ENCODE measurements at regions not wholly inside any gene's neighbourhood (a gene's known extent, or its start where the extent isn't known, plus 50 kb on each side); places are given as distances from the start of the nearest gene placed in this dataset.
A peak's percentile ranks its signal among the peaks of the same experiment; 100 is the strongest.

GRCh38 chr18:62637807-62638687 lies 77.3 kb upstream of the PHLPP1 start:
- H3K9me3 ChIP-seq (replicated peaks; ENCODE audit: control insufficient read depth, insufficient read depth, low read depth, low read length): no peaks in the 10 kb centered on the region
- H4K20me1 ChIP-seq (replicated peaks; ENCODE audit: control insufficient read depth, insufficient read depth, low read length): no peaks in the 10 kb centered on the region
- FAIRE-seq (peak; percentile 82), DNase-seq (ENCODE audit: extremely low read depth in 1 of 4, low spot score in 3 of 4) (peak; percentile 69 to 71 (median 70)), ATAC-seq (peak; percentile 95)
- H3K4me3 ChIP-seq: no peak overlapping the region
- peaks cover 0 to 6% of the 10 kb centered on the region in 2 experiments; a peak in 3 of 5 replicates for H3K4me1 ChIP-seq (replicated peaks in 1 of 2; ENCODE audit: control insufficient read depth in 2 of 2, insufficient read depth in 2 of 2, low read length in 2 of 2)
- POLR2A ChIA-PET: no interaction called here
- no peak overlapping the region for H3K27ac ChIP-seq (ENCODE audit: extremely low read depth, low read depth, low read length)
- H3K9me1 ChIP-seq (ENCODE audit: control insufficient read depth, insufficient read depth, low read length): no peaks in the 10 kb centered on the region
- no peaks in the 10 kb centered on the region for H3K27me3 ChIP-seq (ENCODE audit: control insufficient read depth in 2 of 2, insufficient read depth in 2 of 2, low read length in 2 of 2)
- CTCF ChIA-PET (ENCODE audit: low intra/inter-chr PET ratio): interaction anchor here (0.6 kb wide), 1 partner anchor 307 kb away, joined by 3 read pairs; no protein-coding TSS in a partner anchor
- H2AFZ ChIP-seq (ENCODE audit: low read depth, low read length): peak overlapping the region; percentile 82
- H3K79me2 ChIP-seq (ENCODE audit: control insufficient read depth, insufficient read depth, low read length): no peaks in the 10 kb centered on the region
- no TSS peak for BruUV-seq (replicated peaks)
- intact Hi-C loops (cut with micrococcal nuclease) (loop anchor here (2.0 to 10.0 kb wide), 5 partner anchors 51 to 345 kb away; partner anchors contain the start of gene PHLPP1), in situ Hi-C loops (cut with MboI) (no loop called here)
- H3K36me3 ChIP-seq (ENCODE audit: control insufficient read depth, insufficient read depth, low read length): no peaks in the 10 kb centered on the region
- H3K9ac ChIP-seq (ENCODE audit: insufficient read depth in 1 of 2, low read depth in 2 of 2, low read length in 2 of 2): no peak overlapping the region
- no peak overlapping the region for H3K4me2 ChIP-seq (ENCODE audit: insufficient read depth, low read length)
- 0% methylated on average over 5 of the region's 7 CpGs for WGBS (ENCODE audit: insufficient coverage, low coverage, missing lambda C conversion rate)
- TF ChIP-seq MCM3 (IDR thresholded peaks at IDR 0.05) (no peak), CTCF (IDR thresholded peaks at IDR 0.05 in 2 of 3, conservative IDR thresholded peaks at IDR 0.05 in 1 of 3; ENCODE audit: insufficient read depth in 2 of 3, low read depth in 1 of 3, low read length in 3 of 3) (peak; percentile 72 to 87 (median 78)), MTA2 (IDR thresholded peaks at IDR 0.05; ENCODE audit: low read depth) (no peak), ELK1 (CRISPR knock-in tag; IDR thresholded peaks at IDR 0.05) (no peak), POLR2G (IDR thresholded peaks at IDR 0.05; ENCODE audit: low read depth, low read length) (no peak), SREBF1 (IDR thresholded peaks at IDR 0.05; ENCODE audit: borderline replicate concordance, low read depth, low read length) (no peak), GATA2 (CRISPR knock-in tag; IDR thresholded peaks at IDR 0.05) (no peak), ZNF766 (CRISPR knock-in tag; conservative IDR thresholded peaks at IDR 0.05) (no peak), HCFC1 (IDR thresholded peaks at IDR 0.05; ENCODE audit: low read depth, low read length) (0 out of 2 replicates have a peak, but pooled peaks have one; percentile 41), POLR2A (conservative IDR thresholded peaks at IDR 0.05) (no peak), SMC3 (conservative IDR thresholded peaks at IDR 0.05; ENCODE audit: insufficient read depth, low read depth, low read length) (peak; percentile 77), ZNF277 (CRISPR knock-in tag; IDR thresholded peaks at IDR 0.05; ENCODE audit: borderline replicate concordance) (no peak), NR1H2 (CRISPR knock-in tag; IDR thresholded peaks at IDR 0.05) (no peak), ZNF764 (CRISPR knock-in tag; IDR thresholded peaks at IDR 0.05; ENCODE audit: low read depth) (no peak), RAD21 (CRISPR knock-in tag; conservative IDR thresholded peaks at IDR 0.05 in 1 of 2, IDR thresholded peaks at IDR 0.05 in 1 of 2) (peak; percentile 62 to 79), ZNF431 (CRISPR knock-in tag; IDR thresholded peaks at IDR 0.05) (no peak), LEF1 (IDR thresholded peaks at IDR 0.05) (no peak)

Data from K562 (cell line).